HCT116 (cell line): ENCODE measurements at regions not wholly inside any gene's neighbourhood (a gene's known extent, or its start where the extent isn't known, plus 50 kb on each side); places are given as distances from the start of the nearest gene placed in this dataset.

Experiments
- ATAC-seq: fragments of 200-7000 bp; cut with Tn5 transposase; 2 replicates; pipeline ENCODE4 v1.9.1; 2020; ENCODE audit warnings: mild to moderate bottlenecking, moderate library complexity
- BruUV-seq: library from RNA; stranded (reverse); fragments of 400-500 nt; replicated peaks from 2 replicates; lab custom pipeline; 2021; lab: Mats Ljungman, UMichigan
- CTCF ChIA-PET: fragments of 300-600 bp; sonication (Branson Sonifier 250); formaldehyde crosslinking; loops from one replicate; lab custom pipeline; 2021; ENCODE audit warnings: antibody characterized with exemption; lab: Charles Lee
- POLR2A ChIA-PET: fragments of 300-600, 350-600 bp; sonication (Branson Sonifier 250); formaldehyde crosslinking; loops from one replicate; lab custom pipeline; 2021; ENCODE audit warnings: antibody characterized with exemption; lab: Charles Lee
- RAD21 ChIA-PET, 2 experiments: fragments of 300-600 bp; sonication (Branson Sonifier 250); formaldehyde crosslinking; loops; one replicate each; lab custom pipeline; 2023; ENCODE audit warnings: low total read pairs in 2 of 2; ENCODE audit not compliant: uncharacterized antibody in 2 of 2, unreplicated experiment in 2 of 2, low non-redundant PET in 1 of 2; lab: Charles Lee
- DNase-seq: peaks from one replicate; pipeline ENCODE4 v3.0.0-alpha.2; 2010; ENCODE audit warnings: low read depth, low spot score
- H2AFZ ChIP-seq: fragments of 200-600 bp; shearing (Covaris generic), sonication (generic); 2 replicates; pipeline ENCODE4 v1.6.1; 2017; ENCODE audit warnings: low read depth, mixed run types, mixed read lengths, antibody characterized with exemption, low read length; ENCODE audit not compliant: poor library complexity, severe bottlenecking
- H3K27ac ChIP-seq: 2 replicates; pipeline ENCODE4 v1.5.1; 2012; ENCODE audit warnings: low read depth, low read length
- H3K27me3 ChIP-seq: fragments of 200-600 bp; sonication (generic); 2 replicates; pipeline ENCODE4 v1.6.1; 2016; ENCODE audit warnings: mixed run types, low read length, mixed read lengths; ENCODE audit not compliant: insufficient read depth
- H3K36me3 ChIP-seq, 2 experiments: fragments of 200-500 bp in 1 of 2; fragments of 200-600 bp in 1 of 2; sonication (Bioruptor generic) in 1 of 2; sonication (generic) in 1 of 2; 2 replicates each; pipeline versions ENCODE4 v1.5.1 to v1.6.1; 2014 to 2016; ENCODE audit warnings: low read length in 2 of 2, inconsistent platforms in 1 of 2, mixed read lengths in 1 of 2, mixed run types in 1 of 2; ENCODE audit not compliant: insufficient read depth in 2 of 2, control insufficient read depth in 1 of 2
- H3K4me1 ChIP-seq, 2 experiments: fragments of 200-600 bp in 1 of 2; sonication (generic) in 1 of 2; 2 replicates each; pipeline versions ENCODE4 v1.5.1 to v1.6.1; 2012 to 2017; ENCODE audit warnings: low read length in 2 of 2, inconsistent platforms in 1 of 2, mild to moderate bottlenecking in 1 of 2, mixed read lengths in 1 of 2, mixed run types in 1 of 2, moderate library complexity in 1 of 2; ENCODE audit not compliant: insufficient read depth in 2 of 2, control insufficient read depth in 1 of 2
- H3K4me2 ChIP-seq: fragments of 200-600 bp; sonication (generic); 2 replicates; pipeline ENCODE4 v1.6.1; 2017; ENCODE audit warnings: mixed run types, low read length, mixed read lengths
- H3K4me3 ChIP-seq, 2 experiments: fragments of 200-600 bp in 1 of 2; sonication (generic) in 1 of 2; replicated peaks in 1 of 2; 2 replicates each; pipeline ENCODE4 v1.5.1; 2011 to 2016; ENCODE audit warnings: low read length in 2 of 2, control low read depth in 1 of 2, low read depth in 1 of 2, mild to moderate bottlenecking in 1 of 2, mixed read lengths in 1 of 2, mixed run types in 1 of 2
- H3K79me2 ChIP-seq: fragments of 200-600 bp; sonication (generic); 2 replicates; pipeline ENCODE4 v1.6.1; 2017; ENCODE audit warnings: mild to moderate bottlenecking, mixed run types, low read length, moderate library complexity, mixed read lengths; ENCODE audit not compliant: insufficient read depth
- H3K9ac ChIP-seq: fragments of 200-600 bp; sonication (generic); 2 replicates; pipeline ENCODE4 v1.6.1; 2016; ENCODE audit warnings: low read length, mixed read lengths
- H3K9me2 ChIP-seq: fragments of 200-600 bp; sonication (generic), shearing (Covaris generic); 2 replicates; pipeline ENCODE4 v1.6.1; 2017; ENCODE audit warnings: mixed run types, mild to moderate bottlenecking, moderate library complexity; ENCODE audit not compliant: insufficient read depth
- H3K9me3 ChIP-seq, 2 experiments: fragments of 200-500 bp in 1 of 2; fragments of 200-600 bp in 1 of 2; sonication (Bioruptor generic) in 1 of 2; sonication (generic) in 1 of 2; 2 replicates each; pipeline ENCODE4 v1.6.1; 2014 to 2017; ENCODE audit warnings: low read length in 2 of 2, mixed read lengths in 2 of 2, inconsistent platforms in 1 of 2, low read depth in 1 of 2, mild to moderate bottlenecking in 1 of 2, mixed run types in 1 of 2, moderate library complexity in 1 of 2; ENCODE audit not compliant: control insufficient read depth in 1 of 2, insufficient read depth in 1 of 2
- H4K20me1 ChIP-seq: fragments of 200-600 bp; sonication (generic), shearing (Covaris generic); 2 replicates; pipeline ENCODE4 v1.6.1; 2017; ENCODE audit warnings: mixed run types, mild to moderate bottlenecking, moderate library complexity; ENCODE audit not compliant: insufficient read depth
- CTCF ChIP-seq, 3 experiments: fragments of 200-600 bp in 1 of 3; sonication (generic) in 1 of 3; IDR thresholded peaks in 2 of 3; conservative IDR thresholded peaks in 1 of 3; 2 replicates each; pipeline ENCODE4 v1.5.1; 2012 to 2017; ENCODE audit warnings: low read depth in 2 of 3, low read length in 2 of 3, antibody characterized with exemption in 1 of 3, borderline replicate concordance in 1 of 3, control low read depth in 1 of 3, mild to moderate bottlenecking in 1 of 3, mixed read lengths in 1 of 3, mixed run types in 1 of 3, moderate library complexity in 1 of 3; ENCODE audit not compliant: insufficient read depth in 1 of 3
- EGR1 ChIP-seq: IDR thresholded peaks from 2 replicates; pipeline ENCODE4 v1.6.1; 2012; ENCODE audit warnings: low read depth
- EZH2 ChIP-seq: fragments of 200-600 bp; sonication (generic); IDR thresholded peaks from 2 replicates; pipeline ENCODE4 v1.6.1; 2017; ENCODE audit warnings: antibody characterized with exemption, mixed run types
- JUND ChIP-seq: IDR thresholded peaks from 2 replicates; pipeline ENCODE4 v1.6.1; 2012
- POLR2AphosphoS5 ChIP-seq: IDR thresholded peaks from 2 replicates; pipeline ENCODE4 v1.6.1; 2011; ENCODE audit warnings: mild to moderate bottlenecking, low read depth, low read length, moderate library complexity
- RAD21 ChIP-seq: IDR thresholded peaks from 2 replicates; pipeline ENCODE4 v1.6.1; 2012; ENCODE audit warnings: low read depth, mild to moderate bottlenecking
- SRF ChIP-seq: IDR thresholded peaks from 2 replicates; pipeline ENCODE4 v1.6.1; 2012; ENCODE audit warnings: low read depth
- TCF7L2 ChIP-seq: IDR thresholded peaks from 2 replicates; pipeline ENCODE4 v1.7.0; 2011; ENCODE audit warnings: borderline replicate concordance, inconsistent platforms; ENCODE audit not compliant: insufficient read depth, insufficient read length; ENCODE audit errors: extremely low read depth
- ZNF274 ChIP-seq: fragments of 200-500 bp; sonication (Bioruptor generic); IDR thresholded peaks from 2 replicates; pipeline ENCODE4 v1.6.1; 2014; ENCODE audit warnings: mild to moderate bottlenecking, low read depth, low read length, inconsistent platforms
- intact Hi-C: fragments of 100-400 bp; cut with micrococcal nuclease; formaldehyde crosslinking; loops from 2 replicates; pipeline ENCODE4 v1.10.0; 2022

DNA sequence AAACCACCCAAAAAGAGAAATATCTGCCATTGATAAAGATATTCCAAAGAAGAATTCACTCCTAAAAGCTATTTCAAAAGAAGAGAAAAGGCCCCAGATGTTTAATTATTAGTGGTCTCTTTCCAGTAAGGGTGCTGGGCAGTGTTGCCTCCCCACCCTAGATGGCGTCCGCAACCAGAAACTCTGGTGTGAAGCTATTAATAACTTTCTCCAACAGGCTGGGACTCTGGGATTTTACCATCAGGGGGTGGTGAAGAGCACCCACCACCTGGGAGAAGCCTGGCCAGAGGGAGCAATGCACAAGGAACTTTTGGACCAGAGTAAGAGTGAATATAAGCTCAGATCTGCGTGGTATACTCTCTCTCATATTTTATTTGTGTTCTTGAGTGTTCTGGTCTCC lies 115.4 kb upstream of the TIAM1 start:
- ChIA-PET RAD21 (interaction anchor here in 1 of 2 experiments (1.5 kb wide), 1 partner anchor 121 kb away, joined by 6 read pairs; no protein-coding TSS in a partner anchor), POLR2A (interaction anchor here (0.7 to 0.8 kb wide), 2 partner anchors 100 to 105 kb away, joined by 3 read pairs; no protein-coding TSS in a partner anchor), CTCF (interaction anchor here (0.7 to 3.9 kb wide), 20 partner anchors 9 to 349 kb away, joined by 3 to 30 read pairs (median 3); no protein-coding TSS in a partner anchor)
- no TSS peak for BruUV-seq
- H3K79me2 ChIP-seq: no peaks in the 10 kb centered on the region
- no peaks in the 10 kb centered on the region for H4K20me1 ChIP-seq
- TF ChIP-seq EZH2 (no peak), JUND (no peak), CTCF (IDR thresholded peaks at IDR 0.05 in 2 of 3, conservative IDR thresholded peaks at IDR 0.05 in 1 of 3; ENCODE audit: borderline replicate concordance in 1 of 3, insufficient read depth in 1 of 3, low read depth in 2 of 3, low read length in 2 of 3) (peak; percentile 68 to 85 (median 70)), SRF (no peak), EGR1 (no peak), POLR2AphosphoS5 (no peak), RAD21 (peak; percentile 51)
- peaks cover 7 to 17% of the 10 kb centered on the region in 2 experiments; a peak in 2 of 4 replicates for H3K4me1 ChIP-seq
- H3K9ac ChIP-seq: no peak overlapping the region
- no peaks in the 10 kb centered on the region for H3K27me3 ChIP-seq
- no peaks in the 10 kb centered on the region for H3K9me3 ChIP-seq
- H3K36me3 ChIP-seq: no peaks in the 10 kb centered on the region
- DNase-seq (peak; percentile 27), ATAC-seq (peak; percentile 96)
- no peak overlapping the region for H3K4me3 ChIP-seq
- no peak overlapping the region for H2AFZ ChIP-seq
- intact Hi-C loops: loop anchor here (2.0 to 5.0 kb wide), 2 partner anchors 121 to 262 kb away; no protein-coding TSS in a partner anchor
- no peak overlapping the region for H3K4me2 ChIP-seq
- no peaks in the 10 kb centered on the region for H3K9me2 ChIP-seq
- H3K27ac ChIP-seq: no peak overlapping the region

- Histone ChIP-seq H3K4me2 (no peak overlapping the region), H3K27ac (no peak overlapping the region), H3K9ac (no peak overlapping the region), H3K4me3 (no peak overlapping the region), H2AFZ (no peak overlapping the region), H3K4me1 (peaks cover 7 to 17% of the 10 kb centered on the region in 2 experiments; a peak in 2 of 4 replicates), H3K36me3 (no peaks in the 10 kb centered on the region), H4K20me1 (no peaks in the 10 kb centered on the region), H3K27me3 (no peaks in the 10 kb centered on the region), H3K79me2 (no peaks in the 10 kb centered on the region), H3K9me3 (no peaks in the 10 kb centered on the region), H3K9me2 (no peaks in the 10 kb centered on the region)
- ATAC-seq: peak; percentile 64
- TF ChIP-seq CTCF (IDR thresholded peaks at IDR 0.05 in 2 of 3, conservative IDR thresholded peaks at IDR 0.05 in 1 of 3; ENCODE audit: borderline replicate concordance in 1 of 3, insufficient read depth in 1 of 3, low read depth in 2 of 3, low read length in 2 of 3) (peak; percentile 22 to 61 (median 53); a peak in 5 of 6 replicates), TCF7L2 (no peak), ZNF274 (no peak)
- RAD21 ChIA-PET: interaction anchor here in 1 of 2 experiments (0.5 kb wide), 1 partner anchor 338 kb away, joined by 3 read pairs; no protein-coding TSS in a partner anchor
- intact Hi-C loops: loop anchor here (2.0 to 5.0 kb wide), 2 partner anchors 123 to 260 kb away; no protein-coding TSS in a partner anchor
- DNase-seq: no peak
- POLR2A ChIA-PET: no interaction called here
- CTCF ChIA-PET: interaction anchor here (1.1 to 3.9 kb wide), 3 partner anchors 9 to 123 kb away, joined by 3 to 30 read pairs (median 3); no protein-coding TSS in a partner anchor
- no TSS peak for BruUV-seq
Observed at GRCh38 chr21:31457675-31458074, 113.6 kb upstream of the TIAM1 start.
